ENCODE measurements at regions not wholly inside any gene's neighbourhood (a gene's known extent, or its start where the extent isn't known, plus 50 kb on each side); places are given as distances from the start of the nearest gene placed in this dataset.
"Not testable (repeated sequence)": the region's sequence is repeated elsewhere in the genome, so short reads cannot be mapped to it uniquely, and the experiment has no call there.

DNA sequence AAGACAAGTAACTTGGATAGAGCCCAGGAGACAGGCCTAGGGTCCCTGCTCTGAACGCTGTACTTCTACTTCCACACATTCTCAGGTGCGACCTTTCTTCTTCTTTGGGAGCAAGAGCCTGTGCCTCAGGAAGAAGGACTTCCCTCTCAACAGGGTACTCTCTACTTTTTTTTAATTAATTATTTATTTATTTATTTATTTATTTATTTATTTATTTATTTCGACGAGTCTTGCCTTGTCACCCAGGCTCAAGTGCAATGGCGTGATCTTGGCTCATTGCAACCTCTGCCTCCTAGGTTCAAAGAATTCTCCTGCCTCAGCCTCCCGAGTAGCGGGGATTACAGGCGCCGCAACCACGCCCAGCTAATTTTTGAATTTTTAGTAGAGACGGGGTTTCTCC lies 361.6 kb downstream of the FAM72C start:
- DNase-seq: no peak

- no peak for DNase-seq
These were observed 366.9 kb downstream of the FAM72C start for GRCh38 chr1:143604887-143605286.

DNA sequence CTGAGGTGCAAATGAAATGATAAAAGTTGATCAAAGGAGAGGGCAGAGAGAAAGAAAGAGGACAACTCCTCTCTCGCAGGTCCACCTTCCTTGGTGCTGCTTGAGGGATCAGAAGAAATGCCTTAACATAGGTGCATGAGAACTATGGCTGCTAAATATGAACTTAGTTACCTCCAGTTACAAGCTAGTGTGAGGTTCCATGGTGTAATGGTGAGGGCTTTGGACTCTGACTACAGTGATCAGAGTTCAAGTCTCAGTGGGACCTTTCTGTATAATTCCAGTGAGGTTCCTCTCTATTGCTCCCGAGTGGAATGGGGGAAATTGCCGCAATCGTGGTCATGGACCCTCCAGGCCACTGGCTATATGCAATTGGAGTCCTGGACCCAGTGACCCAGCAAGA lies 387.3 kb downstream of the FAM72C start:
- DNase-seq: no peak

- DNase-seq: no peak
These were observed 396.8 kb downstream of the FAM72C start for GRCh38 chr1:143574891-143575520.

DNA sequence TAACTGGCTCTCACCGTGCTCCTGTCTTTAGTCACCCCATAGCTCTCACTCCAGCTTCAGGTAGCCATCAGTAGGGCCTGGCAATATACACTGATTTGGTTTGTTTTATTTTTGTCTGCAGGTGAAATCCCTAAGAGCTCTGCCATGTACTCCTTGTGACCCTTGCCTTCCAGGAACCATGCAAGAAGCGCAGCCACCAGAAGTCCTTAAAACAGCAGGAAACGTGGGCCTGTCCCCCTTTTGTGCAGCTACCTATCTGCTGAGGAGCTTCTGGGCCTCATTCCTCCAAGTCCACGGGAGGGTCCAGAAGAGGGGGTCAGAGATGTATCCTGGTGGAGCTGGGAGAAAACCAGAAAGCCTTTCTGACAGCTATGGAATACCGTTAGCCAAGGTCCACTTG lies 399.1 kb downstream of the FAM72C start:
- DNase-seq: not testable (repeated sequence)

DNA sequence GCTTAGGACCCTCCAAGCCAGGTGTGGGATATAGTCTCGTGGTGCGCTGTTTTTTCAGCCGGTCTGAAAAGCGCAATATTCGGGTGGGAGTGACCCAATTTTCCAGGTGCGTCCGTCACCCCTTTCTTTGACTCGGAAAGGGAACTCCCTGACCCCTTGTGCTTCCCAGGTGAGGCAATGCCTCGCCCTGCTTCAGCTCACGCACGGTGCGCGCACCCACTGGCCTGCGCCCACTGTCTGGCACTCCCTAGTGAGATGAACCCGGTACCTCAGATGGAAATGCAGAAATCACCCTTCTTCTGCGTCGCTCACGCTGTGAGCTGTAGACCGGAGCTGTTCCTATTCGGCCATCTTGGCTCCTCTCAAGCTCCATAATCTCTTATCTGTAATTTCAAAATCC lies 408.0 kb downstream of the FAM72C start:
- not testable (repeated sequence) for DNase-seq

GRCh38 chr1:143553627-143554026 lies 418.2 kb downstream of the FAM72C start:
- DNase-seq: no peak

GRCh38 chr1:143504703-143505102 lies 467.1 kb downstream of the FAM72C start:
- not testable (repeated sequence) for DNase-seq

GRCh38 chr1:143504080-143504479 lies 467.7 kb downstream of the FAM72C start:
- DNase-seq: not testable (repeated sequence)

GRCh38 chr1:143503048-143503447 lies 468.7 kb downstream of the FAM72C start:
- not testable (repeated sequence) for DNase-seq

DNA sequence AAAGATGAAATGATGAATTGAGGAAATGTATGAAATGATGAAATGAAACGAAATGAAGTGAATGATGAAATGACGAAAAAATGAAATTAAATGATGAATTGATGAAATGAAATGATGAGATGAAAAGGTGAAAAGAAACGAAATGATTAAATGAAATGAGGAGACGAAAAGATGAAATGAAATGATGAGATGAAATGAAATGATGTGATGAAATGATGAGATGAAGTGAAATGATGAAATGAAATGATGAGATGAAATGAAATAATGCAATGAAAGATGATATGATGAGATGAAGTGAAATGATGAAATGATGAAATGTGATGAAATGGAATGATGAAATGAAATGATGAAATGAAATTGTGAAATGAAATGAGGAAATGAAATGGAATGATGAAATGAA lies 469.7 kb downstream of the FAM72C start:
- DNase-seq: not testable (repeated sequence)

GRCh38 chr1:143498059-143498749 lies 473.6 kb downstream of the FAM72C start:
- not testable (repeated sequence) for DNase-seq

GRCh38 chr1:143497374-143497747 lies 474.4 kb downstream of the FAM72C start:
- DNase-seq: no peak

GRCh38 chr1:143496526-143497373 lies 475.0 kb downstream of the FAM72C start:
- DNase-seq: not testable (repeated sequence)

Data from right lung (tissue), 2 donors.